Calu3 (cell line): ENCODE measurements at regions not wholly inside any gene's neighbourhood (a gene's known extent, or its start where the extent isn't known, plus 50 kb on each side); places are given as distances from the start of the nearest gene placed in this dataset.

Experiments
- BruUV-seq: library from RNA; stranded (reverse); fragments of 400-500 nt; replicated peaks from 2 replicates; lab custom pipeline; 2021; lab: Mats Ljungman, UMichigan
- CTCF ChIA-PET: fragments of 300-600 bp; sonication (Branson Sonifier 250); formaldehyde crosslinking; loops from one replicate; lab custom pipeline; 2022; ENCODE audit warnings: antibody characterized with exemption; lab: Charles Lee
- DNase-seq: peaks from one replicate; pipeline ENCODE4 v3.0.0; 2022
- H3K27ac Mint-ChIP-seq: one replicate; pipeline ENCODE4 v1.8.0; 2022; ENCODE audit warnings: mixed read lengths; ENCODE audit not compliant: unreplicated experiment
- H3K27me3 Mint-ChIP-seq: one replicate; pipeline ENCODE4 v1.8.0; 2022; ENCODE audit warnings: mixed read lengths; ENCODE audit not compliant: unreplicated experiment
- H3K36me3 Mint-ChIP-seq: one replicate; pipeline ENCODE4 v1.8.0; 2022; ENCODE audit warnings: mild to moderate bottlenecking, moderate library complexity, mixed read lengths; ENCODE audit not compliant: insufficient read depth, unreplicated experiment
- H3K4me1 Mint-ChIP-seq: one replicate; pipeline ENCODE4 v1.8.0; 2022; ENCODE audit warnings: mild to moderate bottlenecking, low read depth, mixed read lengths; ENCODE audit not compliant: unreplicated experiment
- H3K4me3 Mint-ChIP-seq: one replicate; pipeline ENCODE4 v1.8.0; 2022; ENCODE audit warnings: mild to moderate bottlenecking, low read depth, moderate library complexity, mixed read lengths; ENCODE audit not compliant: unreplicated experiment
- H3K9me3 Mint-ChIP-seq: one replicate; pipeline ENCODE4 v1.8.0; 2022; ENCODE audit warnings: low read depth, mixed read lengths; ENCODE audit not compliant: unreplicated experiment
- intact Hi-C: fragments of 100-400 bp; cut with micrococcal nuclease; formaldehyde crosslinking; loops from one replicate; pipeline ENCODE4 v1.10.0; 2022; ENCODE audit not compliant: unreplicated experiment
- TF ChIP-seq, protein P1 (sequence below): fragments of 200-600 bp; IDR thresholded peaks from one replicate; pipeline ENCODE4 v1.8.0; 2022; ENCODE audit warnings: antibody characterized with exemption; ENCODE audit not compliant: unreplicated experiment

- no TSS peak for BruUV-seq
- Mint-ChIP-seq H3K9me3 (peaks cover 2% of the 10 kb centered on the region), H3K36me3 (no peaks in the 10 kb centered on the region), H3K27me3 (no peaks in the 10 kb centered on the region), H3K27ac (no peak overlapping the region), H3K4me1 (no peaks in the 10 kb centered on the region), H3K4me3 (no peak overlapping the region)
- CTCF ChIA-PET, result no interaction called here
- DNase-seq, result no peak
- TF ChIP-seq, protein P1, sequence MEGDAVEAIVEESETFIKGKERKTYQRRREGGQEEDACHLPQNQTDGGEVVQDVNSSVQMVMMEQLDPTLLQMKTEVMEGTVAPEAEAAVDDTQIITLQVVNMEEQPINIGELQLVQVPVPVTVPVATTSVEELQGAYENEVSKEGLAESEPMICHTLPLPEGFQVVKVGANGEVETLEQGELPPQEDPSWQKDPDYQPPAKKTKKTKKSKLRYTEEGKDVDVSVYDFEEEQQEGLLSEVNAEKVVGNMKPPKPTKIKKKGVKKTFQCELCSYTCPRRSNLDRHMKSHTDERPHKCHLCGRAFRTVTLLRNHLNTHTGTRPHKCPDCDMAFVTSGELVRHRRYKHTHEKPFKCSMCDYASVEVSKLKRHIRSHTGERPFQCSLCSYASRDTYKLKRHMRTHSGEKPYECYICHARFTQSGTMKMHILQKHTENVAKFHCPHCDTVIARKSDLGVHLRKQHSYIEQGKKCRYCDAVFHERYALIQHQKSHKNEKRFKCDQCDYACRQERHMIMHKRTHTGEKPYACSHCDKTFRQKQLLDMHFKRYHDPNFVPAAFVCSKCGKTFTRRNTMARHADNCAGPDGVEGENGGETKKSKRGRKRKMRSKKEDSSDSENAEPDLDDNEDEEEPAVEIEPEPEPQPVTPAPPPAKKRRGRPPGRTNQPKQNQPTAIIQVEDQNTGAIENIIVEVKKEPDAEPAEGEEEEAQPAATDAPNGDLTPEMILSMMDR, result no peak
- intact Hi-C loops, result no loop called here
Measured at GRCh38 chr18:49709347-49709690, 104.0 kb downstream of the ACAA2 start.

DNA sequence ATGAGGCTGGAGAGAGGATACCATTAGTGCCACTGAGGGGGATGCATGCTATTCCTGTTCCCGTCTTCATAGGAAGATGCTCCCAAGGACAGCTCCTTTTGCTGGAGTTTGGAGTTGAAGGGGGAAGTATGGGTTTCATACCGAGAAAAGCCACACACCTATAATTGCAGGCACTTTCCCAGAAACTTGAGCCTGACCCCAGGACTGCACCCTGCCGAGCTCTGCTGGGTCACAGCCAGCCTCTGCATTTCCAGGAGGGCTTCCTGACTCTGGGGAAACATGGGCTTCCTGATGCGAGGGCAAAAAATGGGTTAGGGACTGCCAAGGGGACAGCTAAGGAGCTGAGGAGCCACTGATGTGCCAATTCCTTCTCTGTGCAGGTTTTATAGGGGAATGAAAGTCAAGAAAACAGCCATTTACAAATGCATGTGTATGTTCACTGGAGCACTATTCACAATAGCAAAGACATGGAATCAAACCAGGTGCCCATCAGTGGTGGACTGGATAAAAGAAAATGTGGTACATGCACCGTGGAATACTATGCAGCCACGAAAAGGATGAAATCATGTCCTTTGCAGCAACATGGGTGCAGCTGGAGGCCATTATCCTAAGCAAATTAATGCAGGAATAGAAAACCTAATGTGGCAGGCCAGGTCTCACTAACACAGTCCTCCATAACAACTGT is 104.5 kb downstream of the ACAA2 start:
- Mint-ChIP-seq H3K27me3 (no peaks in the 10 kb centered on the region), H3K4me1 (no peaks in the 10 kb centered on the region), H3K9me3 (no peaks in the 10 kb centered on the region), H3K36me3 (no peaks in the 10 kb centered on the region), H3K27ac (no peak overlapping the region), H3K4me3 (no peak overlapping the region)
- CTCF ChIA-PET, result no interaction called here
- no TSS peak for BruUV-seq
- TF ChIP-seq, protein P1, result no peak
- DNase-seq, result no peak
- intact Hi-C loops, result no loop called here

- TF ChIP-seq, protein P1, result no peak
- H3K36me3 Mint-ChIP-seq, result no peaks in the 10 kb centered on the region
- DNase-seq, result no peak
- no TSS peak for BruUV-seq
- CTCF ChIA-PET, result interaction anchor here (0.6 kb wide), 1 partner anchor 87 kb away, joined by 5 read pairs; no protein-coding TSS in a partner anchor
- no peaks in the 10 kb centered on the region for H3K4me1 Mint-ChIP-seq
- intact Hi-C loops, result no loop called here
- H3K27me3 Mint-ChIP-seq, result no peaks in the 10 kb centered on the region
- H3K9me3 Mint-ChIP-seq, result no peaks in the 10 kb centered on the region
- H3K4me3 Mint-ChIP-seq, result no peak overlapping the region
- no peak overlapping the region for H3K27ac Mint-ChIP-seq
Measured at GRCh38 chr18:49707599-49707998, 105.7 kb downstream of the ACAA2 start.

DNA sequence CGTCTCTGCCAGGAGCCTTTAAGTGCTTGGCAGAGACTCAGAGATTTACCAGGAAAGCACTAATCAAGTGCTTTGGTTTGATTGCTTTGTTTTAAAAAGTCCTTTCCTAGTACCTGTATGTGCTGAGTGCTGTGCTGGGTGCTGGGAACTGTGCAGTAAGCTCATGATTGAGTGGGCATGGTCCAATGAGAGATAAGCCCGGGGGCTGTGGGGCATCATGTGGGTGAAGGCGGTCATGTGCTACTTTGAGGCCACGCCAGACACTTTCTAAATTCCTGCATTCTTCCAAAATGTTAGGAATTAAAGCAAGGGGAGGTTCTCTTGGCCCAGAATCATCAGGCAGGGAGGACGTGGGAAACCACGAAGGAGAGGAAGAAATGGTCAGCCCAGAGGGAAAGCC is 109.0 kb downstream of the ACAA2 start:
- no TSS peak for BruUV-seq
- no peak overlapping the region for H3K4me3 Mint-ChIP-seq
- H3K27me3 Mint-ChIP-seq, result no peaks in the 10 kb centered on the region
- no peaks in the 10 kb centered on the region for H3K4me1 Mint-ChIP-seq
- CTCF ChIA-PET, result no interaction called here
- H3K27ac Mint-ChIP-seq, result no peak overlapping the region
- H3K9me3 Mint-ChIP-seq, result no peaks in the 10 kb centered on the region
- intact Hi-C loops, result no loop called here
- DNase-seq, result no peak
- TF ChIP-seq, protein P1, result no peak
- H3K36me3 Mint-ChIP-seq, result no peaks in the 10 kb centered on the region
